A673 (cell line): ENCODE measurements at regions not wholly inside any gene's neighbourhood (a gene's known extent, or its start where the extent isn't known, plus 50 kb on each side); places are given as distances from the start of the nearest gene placed in this dataset.

Experiments used
- CTCF ChIP-seq: fragments of 300-800, 200-600 bp; sonication (generic); conservative IDR thresholded peaks from 2 replicates; pipeline ENCODE4 v1.5.1; 2017; ENCODE audit warnings: low read depth, mild to moderate bottlenecking, antibody characterized with exemption, low read length, moderate library complexity, mixed read lengths
- EZH2 ChIP-seq: fragments of 200-600 bp; sonication (generic); IDR thresholded peaks from 2 replicates; pipeline ENCODE4 v1.6.1; 2017; ENCODE audit warnings: borderline replicate concordance, low read depth, mild to moderate bottlenecking, mixed read lengths, antibody characterized with exemption, low read length; ENCODE audit not compliant: poor library complexity, severe bottlenecking

DNA sequence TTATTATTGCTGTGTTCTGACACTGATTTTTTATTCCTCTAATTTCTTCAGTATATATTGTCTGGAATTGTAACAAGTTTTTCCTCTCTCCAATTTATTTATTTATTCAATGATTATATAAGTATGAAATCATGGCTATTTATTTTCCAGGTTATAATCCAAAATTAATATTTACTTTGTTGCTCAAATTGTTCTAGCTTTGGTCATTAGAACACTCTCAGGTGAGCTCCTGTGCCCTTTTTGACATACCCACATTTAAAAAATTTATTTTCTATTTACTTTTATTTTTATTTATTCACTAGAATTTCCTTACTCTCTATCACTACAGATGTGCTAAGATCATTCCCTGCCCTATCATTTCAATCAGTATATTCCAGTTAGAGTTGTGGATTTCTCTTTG lies 70.2 kb downstream of the PPP1R2C start:
- TF ChIP-seq CTCF (no peak), EZH2 (no peak)
